ENCODE measurements at regions not wholly inside any gene's neighbourhood (a gene's known extent, or its start where the extent isn't known, plus 50 kb on each side); places are given as distances from the start of the nearest gene placed in this dataset.
A peak's percentile ranks its signal among the peaks of the same experiment; 100 is the strongest.

DNA sequence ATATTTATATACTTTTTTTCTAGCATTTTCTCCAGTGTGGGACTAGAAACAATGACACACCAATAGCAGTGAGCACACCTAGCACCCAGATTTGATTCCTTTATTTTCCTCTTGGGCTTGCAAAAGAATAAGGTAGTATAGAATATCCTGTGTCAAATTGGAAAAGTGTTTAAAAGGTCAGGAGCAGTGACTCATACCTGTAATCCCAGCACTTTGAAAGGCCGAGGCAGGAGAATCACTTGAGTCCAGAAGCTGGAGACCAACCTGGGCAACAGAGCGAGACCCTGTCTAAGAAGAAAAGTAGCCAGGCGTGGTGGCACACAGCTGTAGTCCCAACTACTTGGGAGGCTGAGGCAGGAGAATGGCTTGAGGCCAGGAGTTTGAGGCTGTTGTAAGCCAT lies 53.8 kb upstream of the SGPP1 start:
- DNase-seq, result no peak

DNA sequence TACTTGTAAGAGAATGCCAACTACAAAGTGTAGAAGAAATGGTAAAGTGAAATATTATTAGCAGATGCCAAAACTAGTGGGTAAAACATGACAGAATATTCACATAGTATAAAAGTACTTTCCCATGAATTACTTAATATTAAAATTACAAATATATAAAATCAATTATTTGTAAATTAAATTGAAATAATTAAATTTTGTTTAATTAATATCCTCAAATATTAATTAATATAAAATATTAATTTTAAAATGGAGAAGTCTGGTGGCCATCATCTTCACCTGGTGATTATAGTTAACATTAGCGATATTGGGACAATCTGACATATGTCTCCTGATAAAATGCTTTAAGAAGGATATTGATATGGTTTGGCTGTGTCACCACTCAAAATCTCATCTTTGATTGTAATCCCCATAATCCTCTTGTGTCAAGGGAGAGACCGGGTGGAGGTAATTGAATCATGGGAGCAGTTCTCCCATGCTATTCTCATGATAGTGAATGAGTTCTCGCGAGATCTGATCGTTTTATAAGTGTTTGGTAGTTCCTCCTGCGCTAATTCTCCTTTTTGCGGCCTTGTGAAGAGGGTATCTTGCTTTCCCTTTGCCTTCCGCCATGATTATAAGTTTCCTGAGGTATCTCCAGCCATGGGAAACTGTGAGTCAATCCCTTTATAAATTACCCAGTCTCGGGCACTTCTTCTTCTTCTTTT lies 55.0 kb upstream of the SGPP1 start:
- no peak for DNase-seq

DNA sequence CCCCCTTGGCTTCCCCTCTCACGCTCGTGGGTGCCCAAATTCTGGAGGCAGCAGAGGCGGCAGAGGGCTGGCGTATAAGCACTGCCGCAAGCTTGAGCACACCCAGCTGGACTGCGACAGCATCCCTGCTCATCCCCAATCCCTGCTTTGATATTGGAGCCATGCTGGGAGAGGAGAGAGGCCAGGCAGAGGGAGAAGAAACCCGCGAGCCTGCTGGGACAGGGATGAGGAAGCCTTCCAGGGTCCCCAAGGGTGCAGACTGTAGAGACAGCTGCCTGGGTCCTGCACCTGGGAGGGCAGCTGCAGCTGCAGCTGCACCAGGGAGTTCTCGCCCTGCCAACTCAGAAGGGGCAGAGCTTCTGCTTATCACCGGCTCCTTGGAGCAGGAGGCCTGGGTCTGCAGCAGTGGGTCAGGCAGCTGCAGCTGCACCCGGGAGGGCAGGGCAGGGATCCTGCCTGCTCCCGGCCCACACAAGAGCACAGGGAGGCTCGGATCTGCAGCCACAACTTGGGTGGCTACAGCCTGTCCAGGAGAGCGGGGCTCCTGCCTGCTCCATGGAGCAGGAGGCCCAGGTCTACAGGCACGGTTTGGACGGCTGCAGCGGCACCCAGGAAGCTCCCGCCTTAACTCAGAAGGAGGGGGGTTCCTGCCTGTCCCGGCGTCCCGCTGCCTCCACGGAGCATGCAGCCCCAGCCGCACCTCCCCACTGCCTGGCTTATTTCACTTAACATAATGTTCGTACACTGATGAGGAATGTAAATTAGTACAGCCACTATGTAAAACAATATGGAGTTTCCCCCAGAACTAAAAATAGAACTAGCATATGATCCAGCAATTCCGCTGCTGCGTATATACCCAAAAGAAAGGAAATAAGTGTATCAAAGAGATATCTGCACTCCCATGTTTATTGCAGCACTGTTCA lies 60.4 kb upstream of the SGPP1 start:
- peak; percentile 54 for DNase-seq

DNA sequence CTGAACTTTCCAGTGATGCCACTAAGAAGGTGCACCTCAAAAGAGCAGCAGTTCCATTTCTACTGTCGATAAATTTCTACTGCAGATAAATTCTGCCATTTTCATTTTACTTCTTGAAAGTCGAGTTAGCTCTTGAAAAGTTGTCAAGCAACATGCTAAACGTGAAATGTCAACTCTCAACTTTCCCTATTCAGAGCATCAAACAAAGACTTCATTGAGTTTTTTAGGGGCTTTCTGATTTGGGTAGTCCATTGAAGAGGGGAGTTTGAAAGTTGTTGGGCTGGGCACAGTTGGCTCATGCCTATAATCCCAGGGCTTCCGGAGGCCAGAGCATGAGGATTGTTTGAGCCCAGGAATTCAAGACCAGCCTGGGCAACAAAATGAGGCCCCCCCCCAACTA lies 59.4 kb upstream of the SYNE2 start:
- DNase-seq, result no peak

DNA sequence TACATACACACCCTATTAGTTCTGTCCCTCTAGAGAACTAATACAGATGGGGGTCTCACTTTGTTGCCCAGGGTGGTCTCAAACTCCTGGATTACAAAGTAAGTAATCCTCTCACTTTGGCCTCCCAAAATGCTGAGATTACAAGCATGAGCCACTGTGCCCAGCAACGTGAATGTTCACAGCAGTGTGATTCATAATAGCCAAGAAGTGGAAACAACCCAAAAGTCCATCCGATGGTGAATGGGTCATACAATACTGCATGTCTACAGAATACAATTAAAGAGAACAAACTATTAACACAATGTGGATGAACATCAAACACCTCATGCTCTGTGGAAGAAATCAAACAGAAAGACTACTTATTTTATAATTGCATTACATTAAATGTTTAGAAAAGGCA lies 57.3 kb upstream of the SYNE2 start:
- no peak for DNase-seq

DNA sequence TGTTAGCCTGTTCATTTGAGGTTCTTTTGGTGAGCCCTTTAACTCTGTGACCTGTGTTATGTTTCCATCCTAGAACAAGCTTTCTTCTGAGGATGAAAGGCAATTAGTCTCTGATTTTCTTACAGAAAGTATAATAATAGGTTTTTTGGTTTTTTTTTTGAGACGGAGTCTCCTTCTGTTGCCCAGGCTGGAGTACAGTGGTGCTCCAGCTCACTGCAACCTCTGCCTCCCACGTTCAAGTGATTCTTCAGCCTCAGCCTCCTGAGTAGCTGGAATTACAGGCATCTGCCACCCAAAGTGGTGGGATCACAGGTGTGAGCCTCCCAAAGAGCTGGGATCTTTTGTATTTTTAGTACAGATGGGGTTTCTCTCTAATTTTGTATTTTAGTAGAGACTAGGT lies 52.7 kb upstream of the SYNE2 start:
- no peak for DNase-seq

DNA sequence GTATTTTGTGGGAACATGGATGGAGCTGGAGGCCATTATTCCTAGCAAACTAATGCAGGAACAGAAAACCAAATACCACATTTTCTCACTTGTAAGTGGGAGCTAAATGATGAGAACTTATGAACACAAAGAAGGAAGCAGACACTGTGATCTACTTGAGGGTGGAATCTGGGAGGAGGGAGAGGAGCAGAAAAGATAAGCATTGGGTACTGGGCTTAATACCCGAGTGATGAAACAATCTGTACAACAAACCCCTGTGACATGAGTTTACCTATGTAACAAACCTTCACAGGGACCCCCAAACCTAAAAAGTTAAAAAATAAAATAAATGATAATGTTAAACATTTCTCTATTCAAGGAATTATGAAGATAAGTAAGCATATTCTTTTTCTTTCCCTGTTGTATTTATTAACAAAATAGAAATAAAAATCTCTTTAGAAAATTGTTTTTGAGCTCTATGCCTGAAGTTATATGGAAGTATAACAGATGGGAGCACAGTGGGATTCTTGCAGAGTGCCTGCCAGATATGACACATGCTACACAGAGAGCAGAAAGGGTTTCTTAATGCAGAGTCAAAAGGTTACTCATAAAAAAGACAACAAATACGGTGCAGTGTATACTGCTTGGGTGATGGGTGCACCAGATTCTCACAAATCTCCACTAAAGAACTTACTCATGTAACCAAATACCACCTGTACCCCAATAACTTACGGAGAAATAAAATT lies 52.0 kb upstream of the SYNE2 start:
- DNase-seq, result no peak

Data from SHP77 treated with DMSO at 0.1 percent for 48 hours (cell line).